Endothelial cell of umbilical vein (primary cell): ENCODE measurements at regions not wholly inside any gene's neighbourhood (a gene's known extent, or its start where the extent isn't known, plus 50 kb on each side); places are given as distances from the start of the nearest gene placed in this dataset.
A peak's percentile ranks its signal among the peaks of the same experiment; 100 is the strongest.

Source experiments
- BruUV-seq: library from RNA; stranded (reverse); fragments of 400-500 nt; replicated peaks from 2 replicates; lab custom pipeline; 2021; lab: Mats Ljungman, UMichigan
- CTCF ChIA-PET: fragments of 300-600, 350-600 bp; sonication (Branson Sonifier 250); formaldehyde crosslinking; loops from one replicate; lab custom pipeline; 2021; ENCODE audit warnings: antibody characterized with exemption, inconsistent platforms; lab: Charles Lee
- POLR2A ChIA-PET: fragments of 300-600, 350-600 bp; sonication (Branson Sonifier 250); formaldehyde crosslinking; loops from one replicate; lab custom pipeline; 2021; ENCODE audit warnings: antibody characterized with exemption, inconsistent platforms; lab: Charles Lee
- DNase-seq: peaks from one replicate; pipeline ENCODE4 v3.0.0-alpha.2; 2011; ENCODE audit warnings: low read depth, low spot score
- FAIRE-seq: peaks from 2 replicates; lab custom pipeline; 2011; peaks lifted over from hg19 to GRCh38; lab: Jason Lieb, UNC
- H2AFZ ChIP-seq: 2 replicates; pipeline ENCODE4 v1.6.0; 2012; ENCODE audit warnings: low read depth, low read length, control low read depth, inconsistent platforms
- H3K27ac ChIP-seq: 2 replicates; pipeline ENCODE4 v1.5.1; 2011; ENCODE audit warnings: low read depth, mild to moderate bottlenecking, control low read depth, low read length, moderate library complexity; ENCODE audit not compliant: insufficient read depth
- H3K27me3 ChIP-seq, 2 experiments: 2 replicates each; pipeline versions ENCODE4 v1.6.0 to v1.6.1; 2011; ENCODE audit warnings: low read length in 2 of 2, mixed read lengths in 1 of 2; ENCODE audit not compliant: control insufficient read depth in 2 of 2, insufficient read depth in 2 of 2
- H3K36me3 ChIP-seq, 2 experiments: 2 replicates in 1 of 2; 3 replicates in 1 of 2; pipeline ENCODE4 v1.5.1; 2011; ENCODE audit warnings: low read length in 2 of 2, mild to moderate bottlenecking in 1 of 2, moderate library complexity in 1 of 2; ENCODE audit not compliant: control insufficient read depth in 2 of 2, insufficient read depth in 2 of 2; ENCODE audit errors: extremely low read depth in 1 of 2
- H3K4me1 ChIP-seq: 3 replicates; pipeline ENCODE4 v1.5.1; 2011; ENCODE audit warnings: mild to moderate bottlenecking, low read length; ENCODE audit not compliant: control insufficient read depth, insufficient read depth; ENCODE audit errors: extremely low read depth
- H3K4me2 ChIP-seq: 2 replicates; pipeline ENCODE4 v1.6.1; 2011; ENCODE audit warnings: low read length, control low read depth, mixed read lengths; ENCODE audit not compliant: insufficient read depth
- H3K4me3 ChIP-seq, 3 experiments: fragments of 200-600 bp in 1 of 3; sonication (generic), shearing (Covaris generic) in 1 of 3; replicated peaks in 1 of 3; 2 replicates each; pipeline ENCODE4 v1.5.1; 2011 to 2016; ENCODE audit warnings: control low read depth in 3 of 3, low read length in 3 of 3, mild to moderate bottlenecking in 2 of 3, inconsistent platforms in 1 of 3, low read depth in 1 of 3, moderate library complexity in 1 of 3; ENCODE audit not compliant: insufficient read depth in 1 of 3
- H3K79me2 ChIP-seq: 2 replicates; pipeline ENCODE4 v1.6.0; 2012; ENCODE audit warnings: low read length, inconsistent platforms; ENCODE audit not compliant: control insufficient read depth, insufficient read depth
- H3K9ac ChIP-seq: replicated peaks from 2 replicates; pipeline ENCODE3; 2011; ENCODE audit warnings: low read length, control low read depth; ENCODE audit not compliant: insufficient read depth; ENCODE audit errors: extremely low read depth
- H3K9me1 ChIP-seq: replicated peaks from 3 replicates; pipeline ENCODE4 v1.6.0; 2011; ENCODE audit warnings: mild to moderate bottlenecking, low read length; ENCODE audit not compliant: control insufficient read depth, insufficient read depth; ENCODE audit errors: extremely low read depth
- H3K9me3 ChIP-seq: replicated peaks from 2 replicates; pipeline ENCODE4 v1.5.1; 2012; ENCODE audit warnings: low read length, inconsistent platforms; ENCODE audit not compliant: control insufficient read depth, insufficient read depth
- H4K20me1 ChIP-seq: replicated peaks from 2 replicates; pipeline ENCODE3; 2011; ENCODE audit warnings: mild to moderate bottlenecking, low read length; ENCODE audit not compliant: control insufficient read depth, insufficient read depth; ENCODE audit errors: extremely low read depth
- EZH2 ChIP-seq: IDR thresholded peaks from 2 replicates; pipeline ENCODE4 v1.6.1; 2012; ENCODE audit warnings: borderline replicate concordance, low read depth, mild to moderate bottlenecking, moderate library complexity, low read length, inconsistent platforms; ENCODE audit not compliant: severe bottlenecking
- FOS ChIP-seq: IDR thresholded peaks from 2 replicates; pipeline ENCODE4 v1.6.1; 2011; ENCODE audit warnings: mild to moderate bottlenecking, low read length, moderate library complexity, borderline replicate concordance; ENCODE audit not compliant: insufficient read depth
- GATA2 ChIP-seq: IDR thresholded peaks from 2 replicates; pipeline ENCODE4 v1.7.0; 2011; ENCODE audit warnings: low read depth, mild to moderate bottlenecking, moderate library complexity, mixed read lengths, low read length; ENCODE audit not compliant: insufficient read length, insufficient read depth
- JUN ChIP-seq: IDR thresholded peaks from 2 replicates; pipeline ENCODE4 v1.6.1; 2011; ENCODE audit warnings: borderline replicate concordance, low read depth; ENCODE audit not compliant: insufficient read length, insufficient read depth
- MYC ChIP-seq: IDR thresholded peaks from one replicate; pipeline ENCODE4 v1.6.1; 2011; ENCODE audit warnings: mild to moderate bottlenecking, low read depth, low read length
- POLR2A ChIP-seq: IDR thresholded peaks from 2 replicates; pipeline ENCODE4 v1.6.1; 2012; ENCODE audit warnings: low read depth, mild to moderate bottlenecking, control low read depth, low read length
- POLR2AphosphoS5 ChIP-seq: IDR thresholded peaks from 2 replicates; pipeline ENCODE4 v1.6.1; 2012; ENCODE audit warnings: low read depth, mild to moderate bottlenecking, control low read depth, low read length, moderate library complexity; ENCODE audit not compliant: insufficient read depth
- dilution Hi-C: fragments of 300-500 bp; cut with MboI; formaldehyde crosslinking; loops from one replicate; pipeline ENCODE4 v1.15.0; 2019; ENCODE audit warnings: low sequenced_read_pairs; ENCODE audit not compliant: extremely low pct_ligation_motif_present
- intact Hi-C: fragments of 100-400 bp; cut with micrococcal nuclease; formaldehyde crosslinking; loops from one replicate; pipeline ENCODE4 v1.10.0; 2022
- TF ChIP-seq, protein P1 (sequence below), 2 donors: IDR thresholded peaks; 1 replicate in 1 of 2; 2 replicates in 1 of 2; pipeline ENCODE4 v1.5.1; 2011; ENCODE audit warnings: low read length in 2 of 2, mild to moderate bottlenecking in 2 of 2, moderate library complexity in 2 of 2, control low read depth in 1 of 2, inconsistent platforms in 1 of 2, low read depth in 1 of 2; ENCODE audit not compliant: insufficient read depth in 1 of 2; ENCODE audit errors: extremely low read depth in 1 of 2
- TF ChIP-seq, protein P2 (sequence below): IDR thresholded peaks from 2 replicates; pipeline ENCODE4 v1.6.1; 2011; ENCODE audit not compliant: insufficient read depth, insufficient read length

DNA sequence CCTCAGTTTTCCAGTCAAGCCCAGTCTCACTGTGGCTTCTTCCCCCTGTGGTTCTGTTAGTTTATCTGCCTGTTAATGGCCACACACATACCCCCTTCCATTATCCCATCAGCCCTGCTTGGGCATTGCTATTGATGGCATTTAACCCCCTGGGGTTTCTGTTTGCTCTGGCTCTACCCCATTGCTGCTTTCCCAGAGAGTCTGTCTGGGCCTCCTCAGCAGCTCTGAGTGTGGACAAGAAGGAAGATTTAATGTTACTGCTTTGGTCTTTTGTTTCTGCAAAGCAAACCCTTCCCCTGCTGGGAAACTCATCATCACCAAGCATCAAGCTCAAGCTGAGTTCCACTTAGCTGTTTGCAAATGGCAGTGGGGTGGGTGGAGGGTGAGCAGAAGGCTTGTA lies 162.7 kb downstream of the CCT6B start:
- Histone ChIP-seq H3K4me2 (no peak overlapping the region), H3K9me3 (no peaks in the 10 kb centered on the region), H3K27me3 (no peaks in the 10 kb centered on the region), H3K4me3 (no peak overlapping the region), H3K4me1 (no peaks in the 10 kb centered on the region), H3K36me3 (no peaks in the 10 kb centered on the region), H3K9me1 (no peaks in the 10 kb centered on the region), H3K9ac (no peak overlapping the region), H2AFZ (no peak overlapping the region), H3K79me2 (no peaks in the 10 kb centered on the region), H3K27ac (no peak overlapping the region), H4K20me1 (no peaks in the 10 kb centered on the region)
- DNase-seq: no peak
- ChIA-PET CTCF (no interaction called here), POLR2A (no interaction called here)
- TF ChIP-seq EZH2 (no peak), MYC (no peak), FOS (no peak)
- intact Hi-C loops (no loop called here), dilution Hi-C loops (no loop called here)
- FAIRE-seq: no peak
- BruUV-seq: no TSS peak

DNA sequence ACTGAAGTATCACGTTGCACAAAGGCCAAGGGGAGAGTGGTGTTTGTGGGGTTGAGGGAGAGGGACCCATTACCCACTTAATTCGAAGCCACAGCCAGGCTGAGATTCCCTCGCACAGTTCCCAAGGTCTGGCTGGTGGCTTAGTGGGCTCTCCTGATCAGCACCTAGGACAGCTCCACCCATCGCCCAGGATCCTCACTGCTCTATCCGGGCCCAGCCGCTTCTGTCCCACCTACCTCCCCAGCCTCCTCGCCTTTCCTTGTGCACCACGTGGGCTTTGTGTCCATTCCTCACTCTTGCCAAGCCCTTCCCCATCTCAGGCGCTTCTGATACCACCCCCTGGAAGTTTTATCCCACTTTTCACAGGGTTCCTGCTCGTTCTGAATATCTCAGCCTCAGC lies 163.5 kb downstream of the CCT6B start:
- Histone ChIP-seq H3K27me3 (no peaks in the 10 kb centered on the region), H3K4me1 (no peaks in the 10 kb centered on the region), H3K79me2 (no peaks in the 10 kb centered on the region), H3K36me3 (no peaks in the 10 kb centered on the region), H3K9me1 (no peaks in the 10 kb centered on the region), H3K4me3 (no peak overlapping the region), H4K20me1 (no peaks in the 10 kb centered on the region), H3K9ac (no peak overlapping the region), H2AFZ (no peak overlapping the region), H3K9me3 (no peaks in the 10 kb centered on the region), H3K27ac (no peak overlapping the region), H3K4me2 (no peak overlapping the region)
- ChIA-PET POLR2A (no interaction called here), CTCF (no interaction called here)
- FAIRE-seq (no peak), DNase-seq (peak; percentile 5)
- dilution Hi-C loops: no loop called here
- TF ChIP-seq GATA2: no peak
- TF ChIP-seq POLR2AphosphoS5: no peak
- TF ChIP-seq EZH2: no peak
- TF ChIP-seq POLR2A: no peak
- no peak for TF ChIP-seq JUN
- TF ChIP-seq, protein P1, sequence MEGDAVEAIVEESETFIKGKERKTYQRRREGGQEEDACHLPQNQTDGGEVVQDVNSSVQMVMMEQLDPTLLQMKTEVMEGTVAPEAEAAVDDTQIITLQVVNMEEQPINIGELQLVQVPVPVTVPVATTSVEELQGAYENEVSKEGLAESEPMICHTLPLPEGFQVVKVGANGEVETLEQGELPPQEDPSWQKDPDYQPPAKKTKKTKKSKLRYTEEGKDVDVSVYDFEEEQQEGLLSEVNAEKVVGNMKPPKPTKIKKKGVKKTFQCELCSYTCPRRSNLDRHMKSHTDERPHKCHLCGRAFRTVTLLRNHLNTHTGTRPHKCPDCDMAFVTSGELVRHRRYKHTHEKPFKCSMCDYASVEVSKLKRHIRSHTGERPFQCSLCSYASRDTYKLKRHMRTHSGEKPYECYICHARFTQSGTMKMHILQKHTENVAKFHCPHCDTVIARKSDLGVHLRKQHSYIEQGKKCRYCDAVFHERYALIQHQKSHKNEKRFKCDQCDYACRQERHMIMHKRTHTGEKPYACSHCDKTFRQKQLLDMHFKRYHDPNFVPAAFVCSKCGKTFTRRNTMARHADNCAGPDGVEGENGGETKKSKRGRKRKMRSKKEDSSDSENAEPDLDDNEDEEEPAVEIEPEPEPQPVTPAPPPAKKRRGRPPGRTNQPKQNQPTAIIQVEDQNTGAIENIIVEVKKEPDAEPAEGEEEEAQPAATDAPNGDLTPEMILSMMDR (IDR thresholded peaks at IDR 0.05; ENCODE audit: extremely low read depth in 1 of 2, insufficient read depth in 1 of 2, low read depth in 1 of 2, low read length in 2 of 2): no peak
- no peak for TF ChIP-seq FOS
- TF ChIP-seq, protein P2, sequence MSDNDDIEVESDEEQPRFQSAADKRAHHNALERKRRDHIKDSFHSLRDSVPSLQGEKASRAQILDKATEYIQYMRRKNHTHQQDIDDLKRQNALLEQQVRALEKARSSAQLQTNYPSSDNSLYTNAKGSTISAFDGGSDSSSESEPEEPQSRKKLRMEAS: no peak
- no peak for TF ChIP-seq MYC
- intact Hi-C loops: no loop called here
- BruUV-seq: no TSS peak
